ENCODE measurements at regions not wholly inside any gene's neighbourhood (a gene's known extent, or its start where the extent isn't known, plus 50 kb on each side); places are given as distances from the start of the nearest gene placed in this dataset.

DNA sequence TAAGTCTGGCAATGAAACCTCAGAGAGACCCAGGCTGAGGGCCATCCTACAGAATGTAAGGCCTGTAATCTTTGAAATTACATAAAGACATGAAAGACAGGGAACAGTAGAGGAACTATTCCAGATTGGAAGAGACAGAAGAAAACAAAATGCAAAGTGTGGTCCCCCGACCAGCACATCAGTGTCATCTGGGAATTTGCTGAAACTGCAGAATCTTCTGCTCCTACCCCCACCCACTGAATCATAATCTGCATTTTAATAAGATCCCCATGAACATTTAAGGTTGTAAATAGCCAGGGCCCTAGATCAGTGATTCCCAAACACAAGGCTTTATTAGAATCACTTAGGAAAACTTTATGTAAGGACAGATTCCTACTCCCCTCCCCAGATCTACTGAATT lies 154.4 kb downstream of the NOC3L start (continued):
- TF ChIP-seq, protein P1, sequence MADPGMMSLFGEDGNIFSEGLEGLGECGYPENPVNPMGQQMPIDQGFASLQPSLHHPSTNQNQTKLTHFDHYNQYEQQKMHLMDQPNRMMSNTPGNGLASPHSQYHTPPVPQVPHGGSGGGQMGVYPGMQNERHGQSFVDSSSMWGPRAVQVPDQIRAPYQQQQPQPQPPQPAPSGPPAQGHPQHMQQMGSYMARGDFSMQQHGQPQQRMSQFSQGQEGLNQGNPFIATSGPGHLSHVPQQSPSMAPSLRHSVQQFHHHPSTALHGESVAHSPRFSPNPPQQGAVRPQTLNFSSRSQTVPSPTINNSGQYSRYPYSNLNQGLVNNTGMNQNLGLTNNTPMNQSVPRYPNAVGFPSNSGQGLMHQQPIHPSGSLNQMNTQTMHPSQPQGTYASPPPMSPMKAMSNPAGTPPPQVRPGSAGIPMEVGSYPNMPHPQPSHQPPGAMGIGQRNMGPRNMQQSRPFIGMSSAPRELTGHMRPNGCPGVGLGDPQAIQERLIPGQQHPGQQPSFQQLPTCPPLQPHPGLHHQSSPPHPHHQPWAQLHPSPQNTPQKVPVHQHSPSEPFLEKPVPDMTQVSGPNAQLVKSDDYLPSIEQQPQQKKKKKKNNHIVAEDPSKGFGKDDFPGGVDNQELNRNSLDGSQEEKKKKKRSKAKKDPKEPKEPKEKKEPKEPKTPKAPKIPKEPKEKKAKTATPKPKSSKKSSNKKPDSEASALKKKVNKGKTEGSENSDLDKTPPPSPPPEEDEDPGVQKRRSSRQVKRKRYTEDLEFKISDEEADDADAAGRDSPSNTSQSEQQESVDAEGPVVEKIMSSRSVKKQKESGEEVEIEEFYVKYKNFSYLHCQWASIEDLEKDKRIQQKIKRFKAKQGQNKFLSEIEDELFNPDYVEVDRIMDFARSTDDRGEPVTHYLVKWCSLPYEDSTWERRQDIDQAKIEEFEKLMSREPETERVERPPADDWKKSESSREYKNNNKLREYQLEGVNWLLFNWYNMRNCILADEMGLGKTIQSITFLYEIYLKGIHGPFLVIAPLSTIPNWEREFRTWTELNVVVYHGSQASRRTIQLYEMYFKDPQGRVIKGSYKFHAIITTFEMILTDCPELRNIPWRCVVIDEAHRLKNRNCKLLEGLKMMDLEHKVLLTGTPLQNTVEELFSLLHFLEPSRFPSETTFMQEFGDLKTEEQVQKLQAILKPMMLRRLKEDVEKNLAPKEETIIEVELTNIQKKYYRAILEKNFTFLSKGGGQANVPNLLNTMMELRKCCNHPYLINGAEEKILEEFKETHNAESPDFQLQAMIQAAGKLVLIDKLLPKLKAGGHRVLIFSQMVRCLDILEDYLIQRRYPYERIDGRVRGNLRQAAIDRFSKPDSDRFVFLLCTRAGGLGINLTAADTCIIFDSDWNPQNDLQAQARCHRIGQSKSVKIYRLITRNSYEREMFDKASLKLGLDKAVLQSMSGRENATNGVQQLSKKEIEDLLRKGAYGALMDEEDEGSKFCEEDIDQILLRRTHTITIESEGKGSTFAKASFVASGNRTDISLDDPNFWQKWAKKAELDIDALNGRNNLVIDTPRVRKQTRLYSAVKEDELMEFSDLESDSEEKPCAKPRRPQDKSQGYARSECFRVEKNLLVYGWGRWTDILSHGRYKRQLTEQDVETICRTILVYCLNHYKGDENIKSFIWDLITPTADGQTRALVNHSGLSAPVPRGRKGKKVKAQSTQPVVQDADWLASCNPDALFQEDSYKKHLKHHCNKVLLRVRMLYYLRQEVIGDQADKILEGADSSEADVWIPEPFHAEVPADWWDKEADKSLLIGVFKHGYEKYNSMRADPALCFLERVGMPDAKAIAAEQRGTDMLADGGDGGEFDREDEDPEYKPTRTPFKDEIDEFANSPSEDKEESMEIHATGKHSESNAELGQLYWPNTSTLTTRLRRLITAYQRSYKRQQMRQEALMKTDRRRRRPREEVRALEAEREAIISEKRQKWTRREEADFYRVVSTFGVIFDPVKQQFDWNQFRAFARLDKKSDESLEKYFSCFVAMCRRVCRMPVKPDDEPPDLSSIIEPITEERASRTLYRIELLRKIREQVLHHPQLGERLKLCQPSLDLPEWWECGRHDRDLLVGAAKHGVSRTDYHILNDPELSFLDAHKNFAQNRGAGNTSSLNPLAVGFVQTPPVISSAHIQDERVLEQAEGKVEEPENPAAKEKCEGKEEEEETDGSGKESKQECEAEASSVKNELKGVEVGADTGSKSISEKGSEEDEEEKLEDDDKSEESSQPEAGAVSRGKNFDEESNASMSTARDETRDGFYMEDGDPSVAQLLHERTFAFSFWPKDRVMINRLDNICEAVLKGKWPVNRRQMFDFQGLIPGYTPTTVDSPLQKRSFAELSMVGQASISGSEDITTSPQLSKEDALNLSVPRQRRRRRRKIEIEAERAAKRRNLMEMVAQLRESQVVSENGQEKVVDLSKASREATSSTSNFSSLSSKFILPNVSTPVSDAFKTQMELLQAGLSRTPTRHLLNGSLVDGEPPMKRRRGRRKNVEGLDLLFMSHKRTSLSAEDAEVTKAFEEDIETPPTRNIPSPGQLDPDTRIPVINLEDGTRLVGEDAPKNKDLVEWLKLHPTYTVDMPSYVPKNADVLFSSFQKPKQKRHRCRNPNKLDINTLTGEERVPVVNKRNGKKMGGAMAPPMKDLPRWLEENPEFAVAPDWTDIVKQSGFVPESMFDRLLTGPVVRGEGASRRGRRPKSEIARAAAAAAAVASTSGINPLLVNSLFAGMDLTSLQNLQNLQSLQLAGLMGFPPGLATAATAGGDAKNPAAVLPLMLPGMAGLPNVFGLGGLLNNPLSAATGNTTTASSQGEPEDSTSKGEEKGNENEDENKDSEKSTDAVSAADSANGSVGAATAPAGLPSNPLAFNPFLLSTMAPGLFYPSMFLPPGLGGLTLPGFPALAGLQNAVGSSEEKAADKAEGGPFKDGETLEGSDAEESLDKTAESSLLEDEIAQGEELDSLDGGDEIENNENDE (IDR thresholded peaks at IDR 0.05; ENCODE audit: insufficient replicate concordance, low read length), result no peak
- TF ChIP-seq CEBPB (IDR thresholded peaks at IDR 0.05; ENCODE audit: low read depth, low read length) (no peak), CBX8 (IDR thresholded peaks at IDR 0.05; ENCODE audit: borderline replicate concordance, low read depth, low read length) (no peak), SIX5 (IDR thresholded peaks at IDR 0.05; ENCODE audit: low read depth, low read length) (no peak), NRF1 (IDR thresholded peaks at IDR 0.05; ENCODE audit: low read depth, low read length) (no peak), KDM5A (IDR thresholded peaks at IDR 0.05; ENCODE audit: low read length) (no peak), CBX5 (IDR thresholded peaks at IDR 0.05; ENCODE audit: low read depth, low read length) (no peak)

Measured in H1 (cell line).